ENCODE measurements at regions not wholly inside any gene's neighbourhood (a gene's known extent, or its start where the extent isn't known, plus 50 kb on each side); places are given as distances from the start of the nearest gene placed in this dataset.

- TF ChIP-seq, protein P1, sequence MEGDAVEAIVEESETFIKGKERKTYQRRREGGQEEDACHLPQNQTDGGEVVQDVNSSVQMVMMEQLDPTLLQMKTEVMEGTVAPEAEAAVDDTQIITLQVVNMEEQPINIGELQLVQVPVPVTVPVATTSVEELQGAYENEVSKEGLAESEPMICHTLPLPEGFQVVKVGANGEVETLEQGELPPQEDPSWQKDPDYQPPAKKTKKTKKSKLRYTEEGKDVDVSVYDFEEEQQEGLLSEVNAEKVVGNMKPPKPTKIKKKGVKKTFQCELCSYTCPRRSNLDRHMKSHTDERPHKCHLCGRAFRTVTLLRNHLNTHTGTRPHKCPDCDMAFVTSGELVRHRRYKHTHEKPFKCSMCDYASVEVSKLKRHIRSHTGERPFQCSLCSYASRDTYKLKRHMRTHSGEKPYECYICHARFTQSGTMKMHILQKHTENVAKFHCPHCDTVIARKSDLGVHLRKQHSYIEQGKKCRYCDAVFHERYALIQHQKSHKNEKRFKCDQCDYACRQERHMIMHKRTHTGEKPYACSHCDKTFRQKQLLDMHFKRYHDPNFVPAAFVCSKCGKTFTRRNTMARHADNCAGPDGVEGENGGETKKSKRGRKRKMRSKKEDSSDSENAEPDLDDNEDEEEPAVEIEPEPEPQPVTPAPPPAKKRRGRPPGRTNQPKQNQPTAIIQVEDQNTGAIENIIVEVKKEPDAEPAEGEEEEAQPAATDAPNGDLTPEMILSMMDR (IDR thresholded peaks at IDR 0.05) = no peak
- no peak for TF ChIP-seq EP300 (IDR thresholded peaks at IDR 0.05; ENCODE audit: low read depth)
These were observed 247.4 kb downstream of the CDH9 start for GRCh38 chr5:26791021-26791420.
